HepG2 (cell line): ENCODE measurements at regions not wholly inside any gene's neighbourhood (a gene's known extent, or its start where the extent isn't known, plus 50 kb on each side); places are given as distances from the start of the nearest gene placed in this dataset.

Source experiments
- ATAC-seq: fragments of 200-7000 bp; cut with Tn5 transposase; 3 replicates; pipeline ENCODE4 v1.9.1; 2020; ENCODE audit warnings: mild to moderate bottlenecking, moderate library complexity
- BruUV-seq: library from RNA; stranded (reverse); fragments of 400-500 nt; replicated peaks from 2 replicates; lab custom pipeline; 2021; lab: Mats Ljungman, UMichigan
- CTCF ChIA-PET: fragments of 300-600 bp; formaldehyde crosslinking; extraction: SDS; loops from one replicate; lab custom pipeline; 2021; ENCODE audit warnings: low total read pairs, inconsistent platforms, low intra/inter-chr PET ratio; lab: Yijun Ruan, JAX
- POLR2A ChIA-PET: fragments of 350-600 bp; sonication (Branson Sonifier 250); formaldehyde crosslinking; loops from one replicate; lab custom pipeline; 2020; ENCODE audit warnings: antibody characterized with exemption, inconsistent platforms; lab: Yijun Ruan, JAX
- DNase-seq: peaks from one replicate; pipeline ENCODE4 v3.0.0-alpha.2; 2015; ENCODE audit warnings: low spot score
- FAIRE-seq: peaks from 3 replicates; lab custom pipeline; 2011; peaks lifted over from hg19 to GRCh38; lab: Jason Lieb, UNC
- H2AFZ ChIP-seq: one replicate; pipeline ENCODE4 v1.6.1; 2011; ENCODE audit warnings: low read length, inconsistent platforms
- H3K27ac ChIP-seq: fragments of 300-600 bp; 3 replicates; pipeline ENCODE4 v1.8.0; 2011; ENCODE audit warnings: mixed run types, mild to moderate bottlenecking, mixed read lengths, low read length, inconsistent platforms; ENCODE audit not compliant: insufficient read depth; ENCODE audit errors: extremely low read length
- H3K27me3 ChIP-seq, 2 experiments: fragments of 200-600 bp in 1 of 2; 2 replicates in 1 of 2; 3 replicates in 1 of 2; pipeline versions ENCODE4 v1.6.0 to v1.8.0; 2011; ENCODE audit warnings: low read length in 2 of 2, mild to moderate bottlenecking in 2 of 2, moderate library complexity in 2 of 2, inconsistent platforms in 1 of 2; ENCODE audit not compliant: insufficient read depth in 2 of 2, control insufficient read depth in 1 of 2
- H3K36me3 ChIP-seq, 2 experiments: fragments of 200-600 bp in 1 of 2; replicated peaks in 1 of 2; 2 replicates in 1 of 2; 3 replicates in 1 of 2; pipeline versions ENCODE4 v1.5.1 to v1.8.0; 2011; ENCODE audit warnings: low read length in 2 of 2, inconsistent platforms in 1 of 2; ENCODE audit not compliant: insufficient read depth in 2 of 2, control insufficient read depth in 1 of 2
- H3K4me1 ChIP-seq: 2 replicates; pipeline ENCODE4 v1.5.1; 2012; ENCODE audit warnings: low read length, inconsistent platforms; ENCODE audit not compliant: insufficient read depth
- H3K4me2 ChIP-seq: 2 replicates; pipeline ENCODE4 v1.6.0; 2011; ENCODE audit warnings: low read depth, low read length, inconsistent platforms
- H3K4me3 ChIP-seq, 3 experiments: fragments of 200-600 bp in 1 of 3; sonication (generic), shearing (Covaris generic) in 1 of 3; replicated peaks in 1 of 3; 2 replicates each; pipeline ENCODE4 v1.5.1; 2011 to 2016; ENCODE audit warnings: low read length in 3 of 3, inconsistent platforms in 2 of 3, low read depth in 2 of 3, mild to moderate bottlenecking in 2 of 3, control low read depth in 1 of 3, mixed read lengths in 1 of 3; ENCODE audit not compliant: insufficient read depth in 1 of 3
- H3K79me2 ChIP-seq: one replicate; pipeline ENCODE4 v1.6.1; 2011; ENCODE audit warnings: low read length, inconsistent platforms; ENCODE audit not compliant: insufficient read depth
- H3K9ac ChIP-seq: 2 replicates; pipeline ENCODE4 v1.6.0; 2011; ENCODE audit warnings: mild to moderate bottlenecking, low read depth, low read length, inconsistent platforms; ENCODE audit not compliant: insufficient read depth
- H3K9me3 ChIP-seq: 2 replicates; pipeline ENCODE4 v1.5.1; 2012; ENCODE audit warnings: mild to moderate bottlenecking, low read length
- H4K20me1 ChIP-seq: 2 replicates; pipeline ENCODE4 v1.6.0; 2011; ENCODE audit warnings: inconsistent platforms, mild to moderate bottlenecking, low read length, moderate library complexity; ENCODE audit not compliant: insufficient read depth
- MTF1 ChIP-seq: sonication (generic); formaldehyde crosslinking; IDR thresholded peaks from 2 replicates; pipeline ENCODE4 v1.5.0; 2020; ENCODE audit warnings: missing genetic modification reagents
- ZBTB38 ChIP-seq: sonication (generic); formaldehyde crosslinking; IDR thresholded peaks from 2 replicates; pipeline ENCODE4 v1.5.1; 2020; ENCODE audit warnings: mild to moderate bottlenecking, missing genetic modification reagents
- ZFP82 ChIP-seq: sonication (generic); formaldehyde crosslinking; IDR thresholded peaks from 2 replicates; pipeline ENCODE4 v1.5.1; 2020; ENCODE audit warnings: mild to moderate bottlenecking, missing genetic modification reagents, borderline replicate concordance
- ZKSCAN1 ChIP-seq: fragments of 150-350 bp; IDR thresholded peaks from 2 replicates; pipeline ENCODE4 v1.6.1; 2014; ENCODE audit warnings: low read length
- ZNF577 ChIP-seq: sonication (generic); formaldehyde crosslinking; IDR thresholded peaks from 2 replicates; pipeline ENCODE4 v1.4.0; 2020; ENCODE audit warnings: mild to moderate bottlenecking, low read depth, missing genetic modification reagents, borderline replicate concordance
- WGBS: methylation state at CpG from one replicate; pipeline ENCODE4 v1.1.6; 2017; ENCODE audit warnings: low lambda C conversion rate; 5-methylcytosine and 5-hydroxymethylcytosine counted together
- in situ Hi-C: cut with HindIII; loops from 2 replicates; pipeline ENCODE4 v1.10.0; 2017; ENCODE audit warnings: low pct_unique_long_range_greater_than_20kb; ENCODE audit not compliant: extremely low pct_ligation_motif_present
- intact Hi-C: fragments of 100-400 bp; cut with micrococcal nuclease; formaldehyde crosslinking; loops from one replicate; pipeline ENCODE4 v1.10.0; 2022; ENCODE audit not compliant: unreplicated experiment
- TF ChIP-seq, protein P1 (sequence below): sonication (generic); formaldehyde crosslinking; IDR thresholded peaks from 2 replicates; pipeline ENCODE4 v1.8.1; 2022; ENCODE audit warnings: low read depth, mild to moderate bottlenecking, missing genetic modification reagents
- TF ChIP-seq, protein P2 (sequence below): IDR thresholded peaks from 2 replicates; pipeline ENCODE4 v1.6.1; 2016; ENCODE audit warnings: control low read depth
- TF ChIP-seq, protein P3 (sequence below): sonication (generic); formaldehyde crosslinking; IDR thresholded peaks from 2 replicates; pipeline ENCODE4 v1.4.0; 2020; ENCODE audit warnings: missing genetic modification reagents
- TF ChIP-seq, protein P4 (sequence below): IDR thresholded peaks from 2 replicates; pipeline ENCODE4 v1.6.1; 2016; ENCODE audit warnings: low read depth, missing genetic modification reagents, missing compliant biosample characterization
- TF ChIP-seq, protein P5 (sequence below): sonication (generic); formaldehyde crosslinking; IDR thresholded peaks from 2 replicates; pipeline ENCODE4 v1.8.0; 2022; ENCODE audit warnings: missing genetic modification reagents, mild to moderate bottlenecking, moderate library complexity, borderline replicate concordance

DNA sequence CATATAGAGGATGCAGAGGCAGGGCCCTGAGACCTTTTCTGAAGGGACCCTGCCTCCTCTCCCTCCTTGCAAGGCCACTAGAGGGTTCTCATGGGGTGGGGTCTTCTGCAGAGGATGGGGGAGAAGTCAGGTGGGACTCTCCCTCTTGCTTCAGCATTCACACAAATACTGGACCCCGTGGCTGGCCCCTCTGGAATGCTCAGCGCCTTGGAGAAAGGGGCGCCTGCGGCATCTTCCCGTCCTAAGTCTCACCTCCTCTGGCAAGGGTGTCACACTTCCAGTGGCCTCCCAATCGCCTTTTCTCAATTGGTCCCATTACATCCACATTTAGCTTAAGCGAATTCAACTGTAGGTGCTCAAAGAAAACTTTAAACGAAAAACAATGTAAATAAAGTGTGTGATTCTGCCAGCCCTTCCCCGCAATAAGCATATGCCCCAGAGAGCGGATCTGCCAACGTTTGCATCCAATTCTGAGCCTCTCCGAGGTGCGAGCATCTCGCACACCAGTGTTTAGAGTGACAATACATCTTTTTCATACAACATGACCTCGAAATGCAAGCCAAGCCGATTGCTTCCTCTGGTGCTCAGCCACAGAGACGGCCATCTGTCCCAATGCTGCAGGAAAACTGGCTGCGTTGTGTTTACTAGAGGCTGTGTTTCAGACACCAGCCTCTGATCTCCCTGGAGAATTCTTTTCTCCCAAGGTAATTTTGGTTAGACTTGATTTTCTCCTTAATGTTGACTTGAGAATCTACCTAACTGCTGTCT lies 69.1 kb upstream of the WASF3 start:
- WGBS: 31% methylated on average over 18 of the region's 18 CpGs
- Histone ChIP-seq H3K4me3 (no peak overlapping the region), H3K27me3 (peaks cover 2 to 28% of the 10 kb centered on the region in 2 experiments; a peak in 4 of 5 replicates), H3K4me2 (no peak overlapping the region), H3K9me3 (no peaks in the 10 kb centered on the region), H2AFZ (no peak overlapping the region), H3K79me2 (no peaks in the 10 kb centered on the region), H3K4me1 (no peaks in the 10 kb centered on the region), H4K20me1 (no peaks in the 10 kb centered on the region), H3K27ac (no peak overlapping the region), H3K36me3 (no peaks in the 10 kb centered on the region), H3K9ac (no peak overlapping the region)
- no TSS peak for BruUV-seq
- in situ Hi-C loops (no loop called here), intact Hi-C loops (no loop called here)
- ATAC-seq: no peak
- CTCF ChIA-PET: no interaction called here
- FAIRE-seq: no peak
- POLR2A ChIA-PET: no interaction called here
- no peak for DNase-seq
- TF ChIP-seq ZNF577 (no peak), MTF1 (CRISPR knock-in tag) (no peak), ZBTB38 (CRISPR knock-in tag) (no peak), ZFP82 (CRISPR knock-in tag) (no peak), ZKSCAN1 (no peak)
- TF ChIP-seq, protein P1, sequence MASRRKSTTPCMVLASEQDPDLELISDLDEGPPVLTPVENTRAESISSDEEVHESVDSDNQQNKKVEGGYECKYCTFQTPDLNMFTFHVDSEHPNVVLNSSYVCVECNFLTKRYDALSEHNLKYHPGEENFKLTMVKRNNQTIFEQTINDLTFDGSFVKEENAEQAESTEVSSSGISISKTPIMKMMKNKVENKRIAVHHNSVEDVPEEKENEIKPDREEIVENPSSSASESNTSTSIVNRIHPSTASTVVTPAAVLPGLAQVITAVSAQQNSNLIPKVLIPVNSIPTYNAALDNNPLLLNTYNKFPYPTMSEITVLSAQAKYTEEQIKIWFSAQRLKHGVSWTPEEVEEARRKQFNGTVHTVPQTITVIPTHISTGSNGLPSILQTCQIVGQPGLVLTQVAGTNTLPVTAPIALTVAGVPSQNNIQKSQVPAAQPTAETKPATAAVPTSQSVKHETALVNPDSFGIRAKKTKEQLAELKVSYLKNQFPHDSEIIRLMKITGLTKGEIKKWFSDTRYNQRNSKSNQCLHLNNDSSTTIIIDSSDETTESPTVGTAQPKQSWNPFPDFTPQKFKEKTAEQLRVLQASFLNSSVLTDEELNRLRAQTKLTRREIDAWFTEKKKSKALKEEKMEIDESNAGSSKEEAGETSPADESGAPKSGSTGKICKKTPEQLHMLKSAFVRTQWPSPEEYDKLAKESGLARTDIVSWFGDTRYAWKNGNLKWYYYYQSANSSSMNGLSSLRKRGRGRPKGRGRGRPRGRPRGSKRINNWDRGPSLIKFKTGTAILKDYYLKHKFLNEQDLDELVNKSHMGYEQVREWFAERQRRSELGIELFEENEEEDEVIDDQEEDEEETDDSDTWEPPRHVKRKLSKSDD: no peak
- TF ChIP-seq, protein P2, sequence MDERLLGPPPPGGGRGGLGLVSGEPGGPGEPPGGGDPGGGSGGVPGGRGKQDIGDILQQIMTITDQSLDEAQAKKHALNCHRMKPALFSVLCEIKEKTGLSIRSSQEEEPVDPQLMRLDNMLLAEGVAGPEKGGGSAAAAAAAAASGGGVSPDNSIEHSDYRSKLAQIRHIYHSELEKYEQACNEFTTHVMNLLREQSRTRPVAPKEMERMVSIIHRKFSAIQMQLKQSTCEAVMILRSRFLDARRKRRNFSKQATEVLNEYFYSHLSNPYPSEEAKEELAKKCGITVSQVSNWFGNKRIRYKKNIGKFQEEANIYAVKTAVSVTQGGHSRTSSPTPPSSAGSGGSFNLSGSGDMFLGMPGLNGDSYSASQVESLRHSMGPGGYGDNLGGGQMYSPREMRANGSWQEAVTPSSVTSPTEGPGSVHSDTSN (CRISPR knock-in tag): no peak
- TF ChIP-seq, protein P3, sequence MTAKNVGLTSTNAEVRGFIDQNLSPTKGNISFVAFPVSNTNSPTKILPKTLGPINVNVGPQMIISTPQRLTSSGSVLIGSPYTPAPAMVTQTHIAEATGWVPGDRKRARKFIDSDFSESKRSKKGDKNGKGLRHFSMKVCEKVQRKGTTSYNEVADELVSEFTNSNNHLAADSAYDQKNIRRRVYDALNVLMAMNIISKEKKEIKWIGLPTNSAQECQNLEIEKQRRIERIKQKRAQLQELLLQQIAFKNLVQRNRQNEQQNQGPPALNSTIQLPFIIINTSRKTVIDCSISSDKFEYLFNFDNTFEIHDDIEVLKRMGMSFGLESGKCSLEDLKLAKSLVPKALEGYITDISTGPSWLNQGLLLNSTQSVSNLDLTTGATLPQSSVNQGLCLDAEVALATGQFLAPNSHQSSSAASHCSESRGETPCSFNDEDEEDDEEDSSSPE (CRISPR knock-in tag): no peak
- TF ChIP-seq, protein P4, sequence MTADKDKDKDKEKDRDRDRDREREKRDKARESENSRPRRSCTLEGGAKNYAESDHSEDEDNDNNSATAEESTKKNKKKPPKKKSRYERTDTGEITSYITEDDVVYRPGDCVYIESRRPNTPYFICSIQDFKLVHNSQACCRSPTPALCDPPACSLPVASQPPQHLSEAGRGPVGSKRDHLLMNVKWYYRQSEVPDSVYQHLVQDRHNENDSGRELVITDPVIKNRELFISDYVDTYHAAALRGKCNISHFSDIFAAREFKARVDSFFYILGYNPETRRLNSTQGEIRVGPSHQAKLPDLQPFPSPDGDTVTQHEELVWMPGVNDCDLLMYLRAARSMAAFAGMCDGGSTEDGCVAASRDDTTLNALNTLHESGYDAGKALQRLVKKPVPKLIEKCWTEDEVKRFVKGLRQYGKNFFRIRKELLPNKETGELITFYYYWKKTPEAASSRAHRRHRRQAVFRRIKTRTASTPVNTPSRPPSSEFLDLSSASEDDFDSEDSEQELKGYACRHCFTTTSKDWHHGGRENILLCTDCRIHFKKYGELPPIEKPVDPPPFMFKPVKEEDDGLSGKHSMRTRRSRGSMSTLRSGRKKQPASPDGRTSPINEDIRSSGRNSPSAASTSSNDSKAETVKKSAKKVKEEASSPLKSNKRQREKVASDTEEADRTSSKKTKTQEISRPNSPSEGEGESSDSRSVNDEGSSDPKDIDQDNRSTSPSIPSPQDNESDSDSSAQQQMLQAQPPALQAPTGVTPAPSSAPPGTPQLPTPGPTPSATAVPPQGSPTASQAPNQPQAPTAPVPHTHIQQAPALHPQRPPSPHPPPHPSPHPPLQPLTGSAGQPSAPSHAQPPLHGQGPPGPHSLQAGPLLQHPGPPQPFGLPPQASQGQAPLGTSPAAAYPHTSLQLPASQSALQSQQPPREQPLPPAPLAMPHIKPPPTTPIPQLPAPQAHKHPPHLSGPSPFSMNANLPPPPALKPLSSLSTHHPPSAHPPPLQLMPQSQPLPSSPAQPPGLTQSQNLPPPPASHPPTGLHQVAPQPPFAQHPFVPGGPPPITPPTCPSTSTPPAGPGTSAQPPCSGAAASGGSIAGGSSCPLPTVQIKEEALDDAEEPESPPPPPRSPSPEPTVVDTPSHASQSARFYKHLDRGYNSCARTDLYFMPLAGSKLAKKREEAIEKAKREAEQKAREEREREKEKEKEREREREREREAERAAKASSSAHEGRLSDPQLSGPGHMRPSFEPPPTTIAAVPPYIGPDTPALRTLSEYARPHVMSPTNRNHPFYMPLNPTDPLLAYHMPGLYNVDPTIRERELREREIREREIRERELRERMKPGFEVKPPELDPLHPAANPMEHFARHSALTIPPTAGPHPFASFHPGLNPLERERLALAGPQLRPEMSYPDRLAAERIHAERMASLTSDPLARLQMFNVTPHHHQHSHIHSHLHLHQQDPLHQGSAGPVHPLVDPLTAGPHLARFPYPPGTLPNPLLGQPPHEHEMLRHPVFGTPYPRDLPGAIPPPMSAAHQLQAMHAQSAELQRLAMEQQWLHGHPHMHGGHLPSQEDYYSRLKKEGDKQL (CRISPR knock-in tag): no peak
- TF ChIP-seq, protein P5, sequence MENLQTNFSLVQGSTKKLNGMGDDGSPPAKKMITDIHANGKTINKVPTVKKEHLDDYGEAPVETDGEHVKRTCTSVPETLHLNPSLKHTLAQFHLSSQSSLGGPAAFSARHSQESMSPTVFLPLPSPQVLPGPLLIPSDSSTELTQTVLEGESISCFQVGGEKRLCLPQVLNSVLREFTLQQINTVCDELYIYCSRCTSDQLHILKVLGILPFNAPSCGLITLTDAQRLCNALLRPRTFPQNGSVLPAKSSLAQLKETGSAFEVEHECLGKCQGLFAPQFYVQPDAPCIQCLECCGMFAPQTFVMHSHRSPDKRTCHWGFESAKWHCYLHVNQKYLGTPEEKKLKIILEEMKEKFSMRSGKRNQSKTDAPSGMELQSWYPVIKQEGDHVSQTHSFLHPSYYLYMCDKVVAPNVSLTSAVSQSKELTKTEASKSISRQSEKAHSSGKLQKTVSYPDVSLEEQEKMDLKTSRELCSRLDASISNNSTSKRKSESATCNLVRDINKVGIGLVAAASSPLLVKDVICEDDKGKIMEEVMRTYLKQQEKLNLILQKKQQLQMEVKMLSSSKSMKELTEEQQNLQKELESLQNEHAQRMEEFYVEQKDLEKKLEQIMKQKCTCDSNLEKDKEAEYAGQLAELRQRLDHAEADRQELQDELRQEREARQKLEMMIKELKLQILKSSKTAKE: no peak
